GM21786 (cell line): ENCODE measurements at regions not wholly inside any gene's neighbourhood (a gene's known extent, or its start where the extent isn't known, plus 50 kb on each side); places are given as distances from the start of the nearest gene placed in this dataset.

ENCODE experiments used
- ATAC-seq: cut with Tn5 transposase; IDR thresholded peaks from one replicate; pipeline ENCODE4 v1.9.1; 2021; ENCODE audit not compliant: unreplicated experiment

DNA sequence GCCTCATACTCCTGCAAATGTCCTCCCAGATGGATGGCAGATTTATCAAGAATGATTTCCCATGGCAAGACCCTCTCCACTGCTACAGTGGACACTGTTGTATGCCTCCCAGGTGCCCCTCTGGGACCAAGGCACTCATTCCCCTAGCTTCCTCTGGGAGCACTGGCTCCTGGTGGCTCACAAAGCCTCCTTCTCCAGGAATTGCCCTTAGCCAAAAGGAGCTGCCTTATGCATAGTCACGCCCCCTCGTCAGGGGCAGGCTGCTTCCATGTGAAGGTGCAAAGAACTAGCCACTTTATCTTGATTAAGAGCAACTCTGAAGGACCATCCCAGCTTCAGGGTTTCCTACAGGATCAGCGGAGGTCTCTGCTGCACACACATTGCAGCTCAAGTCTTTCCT is 358.1 kb downstream of the CDK5RAP2 start:
- ATAC-seq = no peak

DNA sequence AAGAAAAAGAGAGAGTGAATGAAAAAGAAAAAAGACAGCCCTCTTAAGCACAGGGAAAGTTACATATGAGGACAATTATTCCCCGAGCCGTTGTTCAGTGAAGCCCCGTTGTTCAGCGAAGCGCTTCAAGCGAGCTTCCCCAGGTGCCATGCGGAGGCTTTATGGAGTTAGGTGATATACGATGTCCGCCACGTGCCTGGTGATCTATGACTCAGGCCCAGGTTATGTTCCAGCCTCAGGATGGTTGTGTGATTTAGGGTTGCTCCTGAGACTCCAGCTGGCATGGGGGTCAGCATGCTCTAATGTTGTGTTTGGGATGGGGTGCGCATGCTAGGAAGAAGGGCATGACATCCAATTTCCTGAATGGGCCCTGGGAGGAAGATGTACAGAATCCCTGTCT is 365.6 kb downstream of the CDK5RAP2 start:
- ATAC-seq = no peak

GRCh38 chr9:120212853-120213200 is 367.1 kb downstream of the CDK5RAP2 start:
- no peak for ATAC-seq

GRCh38 chr9:120212153-120212852 is 367.7 kb downstream of the CDK5RAP2 start:
- no peak for ATAC-seq

- no peak for ATAC-seq
These were observed 369.7 kb downstream of the CDK5RAP2 start for GRCh38 chr9:120210274-120210673.

DNA sequence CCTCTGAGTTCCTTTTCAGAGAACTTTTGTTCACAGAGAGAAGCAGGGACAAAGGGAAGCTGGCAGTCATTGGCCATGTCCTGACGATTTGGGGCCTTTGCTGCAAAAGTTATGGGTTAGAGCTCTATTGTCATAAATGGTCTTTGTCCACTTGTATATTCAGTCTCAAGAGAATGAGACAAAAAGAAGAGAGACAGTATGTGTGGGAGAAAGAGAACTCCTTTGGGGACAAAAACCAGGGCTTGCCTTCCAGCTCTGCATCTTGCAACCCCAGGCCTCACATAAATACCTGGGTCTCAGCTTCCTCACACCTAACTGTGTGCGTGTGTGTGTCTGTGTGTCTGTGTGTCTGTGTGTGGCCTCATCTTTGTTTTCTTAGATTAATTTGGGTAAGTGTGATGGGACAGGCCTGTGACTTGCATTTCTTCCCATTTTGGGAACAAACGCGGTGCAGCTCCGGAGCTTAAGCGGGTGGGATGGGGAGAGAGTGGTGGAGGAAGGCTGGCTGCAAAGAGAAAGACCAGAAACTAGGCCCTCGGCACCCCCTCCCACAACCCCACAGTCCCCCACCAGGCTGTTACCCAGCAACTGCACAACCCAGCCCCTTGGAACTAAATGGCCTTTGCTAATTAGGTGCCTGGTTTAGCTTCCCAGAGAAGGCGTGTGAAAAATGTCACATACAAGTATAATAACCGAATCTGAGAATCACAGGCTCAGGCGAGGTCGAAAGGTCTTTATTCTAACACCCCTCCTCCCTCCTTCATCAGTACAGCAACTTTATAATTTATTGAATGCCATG is 376.9 kb downstream of the CDK5RAP2 start:
- ATAC-seq = no peak

- ATAC-seq = no peak
These were observed 381.9 kb downstream of the CDK5RAP2 start for GRCh38 chr9:120198027-120198426.

- no peak for ATAC-seq
These were observed 382.4 kb downstream of the CDK5RAP2 start for GRCh38 chr9:120197605-120198004.

DNA sequence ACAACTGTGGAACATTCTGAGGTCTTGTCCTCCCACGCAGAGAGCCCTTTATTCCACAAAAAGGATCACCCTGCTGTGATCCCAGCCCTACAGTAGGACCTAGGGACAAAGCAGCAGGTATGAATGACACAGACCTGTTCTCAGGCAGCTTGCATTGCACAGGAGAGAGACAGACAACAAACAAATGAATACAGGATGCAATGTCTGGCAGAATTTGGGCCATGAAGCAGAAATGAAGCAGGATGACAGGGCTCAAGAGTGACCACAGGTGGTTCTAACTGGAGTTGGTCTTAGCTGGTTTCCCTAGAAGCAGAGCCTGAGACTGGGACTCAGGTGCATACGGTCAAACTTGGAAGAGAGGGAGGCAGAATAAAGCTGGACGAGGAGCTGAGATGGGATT is 388.8 kb downstream of the CDK5RAP2 start:
- ATAC-seq = no peak

- no peak for ATAC-seq
These were observed 392.2 kb downstream of the CDK5RAP2 start for GRCh38 chr9:120187758-120188157.

DNA sequence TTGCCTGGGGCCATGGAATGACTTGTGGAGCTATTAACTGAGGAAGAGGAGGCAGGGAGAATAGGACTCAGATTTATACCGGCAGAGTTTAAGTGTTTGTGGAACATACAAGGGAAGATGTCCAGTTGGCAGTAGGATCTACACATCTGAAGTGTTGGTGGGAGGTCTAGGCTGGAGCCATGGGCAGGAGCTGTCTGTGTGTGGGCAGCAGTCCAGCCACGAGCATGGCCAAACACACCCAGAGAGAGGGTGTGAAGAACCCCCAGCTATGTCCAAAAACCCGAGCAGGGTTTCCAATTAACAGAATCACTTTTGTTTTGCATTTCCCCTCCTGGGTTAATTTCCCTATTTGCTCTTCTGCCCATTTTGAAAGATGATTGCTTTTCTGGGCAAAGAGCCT is 393.7 kb downstream of the CDK5RAP2 start:
- no peak for ATAC-seq

DNA sequence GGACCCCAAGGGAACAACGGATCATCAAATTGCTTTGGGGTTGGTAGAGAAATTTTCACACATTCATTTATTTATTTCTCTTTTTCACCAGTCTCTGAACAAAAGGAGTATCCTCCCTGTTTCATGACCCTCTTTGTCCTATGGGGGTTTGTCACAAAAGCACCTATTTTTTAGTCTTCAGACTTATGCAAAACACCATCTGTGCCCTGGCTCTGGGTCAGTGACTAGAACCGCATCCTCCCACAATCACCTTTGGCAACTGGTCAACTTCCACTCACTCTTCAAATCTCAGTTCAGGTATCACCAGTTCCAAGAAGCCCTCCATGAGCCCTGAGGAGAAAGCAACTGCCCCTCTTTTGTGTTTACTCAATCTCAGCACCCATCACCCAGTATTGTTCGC is 395.7 kb downstream of the CDK5RAP2 start:
- ATAC-seq = no peak

- ATAC-seq = no peak
These were observed 396.4 kb downstream of the CDK5RAP2 start for GRCh38 chr9:120183615-120184014.

DNA sequence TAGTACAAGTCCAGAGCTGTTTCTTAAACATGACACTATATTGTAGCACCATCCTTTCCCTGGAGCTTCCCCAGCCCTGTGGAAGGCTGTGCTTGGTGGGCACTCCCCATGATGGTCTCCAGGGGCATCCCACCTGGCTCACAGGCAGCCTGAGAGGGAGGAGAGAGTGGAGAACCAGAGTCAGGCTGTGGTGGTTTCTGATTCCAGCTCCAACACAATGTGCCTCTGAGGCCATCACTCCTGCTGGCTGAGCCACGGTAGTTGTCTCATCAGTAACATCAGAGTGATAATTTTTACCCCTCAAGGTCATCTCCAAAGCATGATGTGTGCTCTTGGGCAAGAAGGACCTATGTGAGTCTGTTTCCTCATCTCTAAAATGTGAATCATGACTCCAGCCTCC is 398.0 kb downstream of the CDK5RAP2 start:
- ATAC-seq = no peak

DNA sequence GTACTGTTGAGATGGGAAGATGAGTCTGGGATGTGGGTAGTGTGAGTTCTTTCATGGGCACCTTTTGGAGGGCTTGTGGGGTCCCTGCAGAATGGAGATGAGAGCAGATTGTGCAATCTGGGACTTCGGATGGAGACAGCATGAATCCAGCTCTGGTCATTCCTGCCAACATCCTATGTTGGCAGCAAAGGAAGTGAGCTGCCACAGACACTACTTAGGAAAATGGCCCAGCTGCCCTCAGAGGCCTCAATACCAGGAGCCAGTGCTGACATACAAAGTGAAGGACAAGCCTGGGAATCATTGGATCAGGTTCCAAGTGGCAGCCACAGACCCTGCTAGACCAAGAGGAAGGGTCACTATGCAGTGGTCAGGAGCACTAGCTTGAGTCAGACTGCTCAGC is 402.8 kb downstream of the CDK5RAP2 start:
- no peak for ATAC-seq

GRCh38 chr9:120175031-120175430 is 404.9 kb downstream of the CDK5RAP2 start:
- ATAC-seq = no peak

- no peak for ATAC-seq
These were observed 418.2 kb downstream of the CDK5RAP2 start for GRCh38 chr9:120161776-120162175.

GRCh38 chr9:120158221-120158620 is 421.7 kb downstream of the CDK5RAP2 start:
- ATAC-seq = no peak

DNA sequence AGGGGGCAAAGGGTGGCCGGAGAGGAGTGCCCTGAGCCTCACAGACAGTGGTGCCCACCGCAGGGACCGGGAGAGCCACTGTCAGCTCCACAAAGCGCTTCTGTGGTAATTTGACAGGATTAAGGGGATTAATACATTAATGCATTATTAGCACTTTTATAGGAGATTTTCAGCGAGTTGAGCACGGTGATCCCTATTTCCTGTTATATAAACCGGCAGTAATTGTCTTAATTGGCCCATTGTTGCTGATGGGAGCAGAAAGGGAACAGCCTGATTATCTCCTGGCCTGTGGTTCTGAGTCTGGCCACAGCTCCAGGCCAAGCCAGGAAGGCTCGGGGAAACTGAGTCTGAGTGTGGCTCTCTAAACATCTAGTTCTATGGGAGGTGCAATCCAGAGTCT is 423.6 kb downstream of the CDK5RAP2 start:
- no peak for ATAC-seq

GRCh38 chr9:120153258-120153657 is 426.7 kb downstream of the CDK5RAP2 start:
- ATAC-seq = no peak

DNA sequence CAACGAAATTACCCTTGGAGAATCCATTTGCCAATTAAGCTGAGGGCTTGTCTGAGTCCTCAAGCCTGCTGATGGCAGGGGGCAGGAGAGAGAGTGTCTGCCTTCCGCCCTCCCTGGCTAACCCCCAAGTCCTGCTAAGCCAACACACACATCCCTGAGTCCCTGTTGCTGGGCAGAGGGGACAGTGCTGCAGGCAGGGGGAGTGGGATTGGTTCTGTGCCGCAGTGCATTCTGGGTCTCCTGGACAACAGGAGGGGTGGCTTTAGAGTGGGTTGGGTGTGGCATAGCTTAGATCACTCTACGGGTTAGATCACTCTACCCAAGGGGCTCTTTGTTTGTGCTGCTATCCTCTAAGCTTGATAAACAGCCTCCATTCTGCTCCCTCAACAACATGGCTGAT is 427.7 kb downstream of the CDK5RAP2 start:
- ATAC-seq = no peak

- ATAC-seq = no peak
These were observed 428.2 kb downstream of the CDK5RAP2 start for GRCh38 chr9:120151806-120152205.

DNA sequence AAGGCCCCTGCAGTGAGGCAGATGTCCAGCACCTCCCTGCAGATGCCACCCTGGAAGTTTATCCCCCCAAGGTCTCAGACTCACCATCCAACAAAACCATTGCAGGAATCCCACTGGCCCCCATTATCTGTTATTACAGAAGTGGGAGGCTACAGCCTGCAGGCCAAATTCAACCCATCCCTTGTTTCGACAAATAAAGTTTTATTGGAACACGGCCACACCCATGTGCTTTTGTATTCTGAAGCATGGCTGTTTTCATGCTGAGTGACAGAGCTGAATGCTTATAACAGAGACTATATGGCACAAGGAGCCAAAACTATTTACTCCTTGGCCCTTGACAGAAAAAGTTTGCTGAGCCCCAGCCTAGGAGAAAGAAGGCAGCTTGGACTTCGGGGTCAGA is 428.8 kb downstream of the CDK5RAP2 start:
- no peak for ATAC-seq
